ENCODE measurements at regions not wholly inside any gene's neighbourhood (a gene's known extent, or its start where the extent isn't known, plus 50 kb on each side); places are given as distances from the start of the nearest gene placed in this dataset.

DNA sequence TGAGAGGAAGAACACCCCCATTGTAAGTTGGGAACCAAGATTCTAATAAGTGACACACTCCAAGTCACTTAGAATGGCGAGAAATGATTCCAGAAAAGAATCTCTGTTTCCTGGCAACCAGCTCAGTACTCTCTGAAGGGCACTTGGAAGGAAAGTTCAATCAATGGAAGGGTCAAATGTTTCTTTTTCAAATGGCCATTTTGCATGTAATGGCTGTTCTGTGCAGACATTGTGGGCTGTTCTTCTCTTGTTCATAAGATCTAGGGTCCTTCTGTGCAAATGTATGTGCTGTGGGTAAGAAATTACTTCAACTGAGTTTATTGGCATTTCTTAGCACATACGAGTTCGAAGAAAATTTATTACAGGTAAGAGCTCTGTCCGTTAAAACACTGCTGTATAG, 145.3 kb downstream of the EVX1 start:
- TF ChIP-seq CTCF (conservative IDR thresholded peaks at IDR 0.05; ENCODE audit: control insufficient read depth, insufficient read depth, low read depth, low read length): no peak
- no peak overlapping the region for H3K4me3 ChIP-seq (ENCODE audit: control insufficient read depth, low read depth, low read length)
- DNase-seq (ENCODE audit: low read depth): no peak

GRCh38 chr7:27388561-27388960, 146.0 kb downstream of the EVX1 start:
- no peak for TF ChIP-seq CTCF (conservative IDR thresholded peaks at IDR 0.05; ENCODE audit: control insufficient read depth, insufficient read depth, low read depth, low read length)
- H3K4me3 ChIP-seq (ENCODE audit: control insufficient read depth, low read depth, low read length): no peak overlapping the region
- no peak for DNase-seq (ENCODE audit: low read depth)

GRCh38 chr7:27389496-27389895, 146.9 kb downstream of the EVX1 start:
- no peak overlapping the region for H3K4me3 ChIP-seq (ENCODE audit: control insufficient read depth, low read depth, low read length)
- DNase-seq (ENCODE audit: low read depth): peak; percentile 34
- TF ChIP-seq CTCF (conservative IDR thresholded peaks at IDR 0.05; ENCODE audit: control insufficient read depth, insufficient read depth, low read depth, low read length): no peak

GRCh38 chr7:27392477-27392876, 149.9 kb downstream of the EVX1 start:
- no peak for TF ChIP-seq CTCF (conservative IDR thresholded peaks at IDR 0.05; ENCODE audit: control insufficient read depth, insufficient read depth, low read depth, low read length)
- DNase-seq (ENCODE audit: low read depth): no peak
- H3K4me3 ChIP-seq (ENCODE audit: control insufficient read depth, low read depth, low read length): no peak overlapping the region

DNA sequence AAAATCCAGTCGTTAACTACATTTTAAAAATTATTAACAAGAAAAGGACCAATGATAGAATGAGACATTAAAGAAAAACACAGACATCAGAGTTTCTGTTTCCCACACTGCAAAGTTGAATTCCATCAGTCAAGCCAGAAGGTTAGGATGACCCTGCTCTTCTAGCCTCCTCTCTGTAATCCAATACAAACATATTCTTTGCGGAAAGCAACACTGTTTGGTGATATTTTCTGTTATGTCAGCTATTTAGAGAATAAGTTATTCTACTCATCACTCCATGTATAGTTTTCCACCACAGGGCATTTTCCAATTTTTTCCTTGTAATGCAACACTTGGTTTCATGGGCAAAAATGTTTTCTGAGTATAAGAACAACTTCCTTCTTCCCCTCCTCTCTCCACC, 152.3 kb downstream of the EVX1 start:
- H3K4me3 ChIP-seq (ENCODE audit: control insufficient read depth, low read depth, low read length): no peak overlapping the region
- TF ChIP-seq CTCF (conservative IDR thresholded peaks at IDR 0.05; ENCODE audit: control insufficient read depth, insufficient read depth, low read depth, low read length): no peak
- no peak for DNase-seq (ENCODE audit: low read depth)

DNA sequence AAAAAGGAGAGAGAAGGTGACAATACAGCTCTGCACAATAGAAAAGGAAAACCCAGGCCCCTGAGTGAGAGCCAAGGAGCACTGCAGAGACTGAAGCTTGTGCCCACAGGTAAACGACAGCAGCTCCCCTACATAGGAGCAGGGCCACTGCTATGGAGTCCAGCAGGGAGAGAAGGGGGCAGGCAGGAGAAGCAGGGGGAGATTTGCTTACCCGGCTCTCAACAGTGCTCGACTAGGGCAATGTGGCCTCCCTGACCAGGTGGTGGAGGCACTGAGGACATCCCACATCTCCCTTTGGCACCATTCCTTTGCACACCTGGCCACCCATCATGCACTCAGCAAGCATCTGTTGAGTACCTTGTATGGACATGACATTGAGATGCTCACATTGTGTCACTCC, 153.0 kb downstream of the EVX1 start:
- no peak for TF ChIP-seq CTCF (conservative IDR thresholded peaks at IDR 0.05; ENCODE audit: control insufficient read depth, insufficient read depth, low read depth, low read length)
- no peak overlapping the region for H3K4me3 ChIP-seq (ENCODE audit: control insufficient read depth, low read depth, low read length)
- no peak for DNase-seq (ENCODE audit: low read depth)

DNA sequence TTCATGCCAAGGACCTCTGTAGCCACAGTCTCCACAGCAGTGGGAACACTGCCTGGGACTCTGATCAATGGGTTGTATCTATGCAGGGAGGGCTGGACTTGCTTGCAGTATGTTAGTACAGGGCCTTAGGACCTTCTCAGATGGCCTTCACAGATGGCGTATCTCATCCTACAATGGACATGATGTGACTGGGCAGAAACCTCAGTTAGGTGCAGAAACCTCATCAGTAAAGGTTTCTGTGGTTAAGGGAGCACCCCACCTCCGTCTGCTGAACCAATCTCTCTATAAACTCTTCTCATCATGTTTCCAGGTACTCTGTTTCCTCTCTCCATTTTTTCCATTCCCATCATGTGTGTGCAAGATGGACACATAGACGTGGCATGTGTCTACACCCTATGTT, 154.9 kb downstream of the EVX1 start:
- TF ChIP-seq CTCF (conservative IDR thresholded peaks at IDR 0.05; ENCODE audit: control insufficient read depth, insufficient read depth, low read depth, low read length): no peak
- no peak for DNase-seq (ENCODE audit: low read depth)

More for the DNA sequence above, 154.9 kb downstream of the EVX1 start:
- H3K4me3 ChIP-seq (ENCODE audit: control insufficient read depth, low read depth, low read length): no peak overlapping the region

All from fibroblast of mammary gland (primary cell).